HG03565 (cell line): ENCODE measurements at regions not wholly inside any gene's neighbourhood (a gene's known extent, or its start where the extent isn't known, plus 50 kb on each side); places are given as distances from the start of the nearest gene placed in this dataset.
"Not testable (repeated sequence)": the region's sequence is repeated elsewhere in the genome, so short reads cannot be mapped to it uniquely, and the experiment has no call there.

Experiments
- ATAC-seq: cut with Tn5 transposase; IDR thresholded peaks from one replicate; pipeline ENCODE4 v1.9.1; 2021; ENCODE audit warnings: mild to moderate bottlenecking, moderate library complexity; ENCODE audit not compliant: unreplicated experiment

GRCh38 chr5:30401479-30402058 is 791.9 kb upstream of the CDH6 start:
- ATAC-seq, result no peak

- ATAC-seq, result no peak
Measured at GRCh38 chr5:30398423-30398822, 795.1 kb upstream of the CDH6 start.

DNA sequence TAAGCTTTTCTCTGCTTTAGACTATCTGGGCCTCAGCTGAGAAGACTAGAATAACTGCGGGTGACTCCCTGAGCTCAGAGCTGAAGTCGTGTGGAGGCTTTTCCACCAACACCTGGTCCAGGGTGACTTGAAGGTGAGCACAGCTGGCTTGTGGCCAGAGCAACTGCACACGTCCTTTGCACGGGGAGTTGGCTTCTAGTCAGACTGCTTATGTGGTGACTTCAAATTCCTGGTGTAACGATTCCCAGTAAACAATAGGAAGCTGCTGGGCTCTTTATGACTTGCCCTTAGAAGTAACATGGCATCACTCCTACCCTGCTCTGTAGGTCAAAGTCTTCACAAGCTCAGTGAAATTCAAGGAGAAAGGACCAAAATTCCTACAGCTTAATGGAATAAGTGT is 800.6 kb upstream of the CDH6 start:
- ATAC-seq, result no peak

DNA sequence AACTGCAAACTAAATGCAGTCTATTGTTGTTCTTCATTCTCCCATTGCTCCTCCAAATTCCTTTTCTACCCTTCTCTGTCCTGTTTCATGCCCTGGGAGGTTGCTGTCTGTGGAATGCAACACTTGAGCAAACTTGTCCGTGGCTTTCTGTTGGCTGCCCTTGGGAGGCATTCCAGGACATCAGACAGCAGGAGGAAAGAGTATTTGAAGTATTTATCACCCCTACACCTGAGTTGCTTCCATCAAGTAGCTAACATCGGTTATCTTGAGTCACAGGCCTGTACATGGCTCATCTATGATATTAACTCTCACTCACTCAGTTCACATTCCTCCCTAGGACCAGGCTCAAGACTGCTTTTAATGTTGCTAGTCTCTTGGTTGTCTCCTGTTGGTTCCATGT is 803.4 kb upstream of the CDH6 start:
- no peak for ATAC-seq

DNA sequence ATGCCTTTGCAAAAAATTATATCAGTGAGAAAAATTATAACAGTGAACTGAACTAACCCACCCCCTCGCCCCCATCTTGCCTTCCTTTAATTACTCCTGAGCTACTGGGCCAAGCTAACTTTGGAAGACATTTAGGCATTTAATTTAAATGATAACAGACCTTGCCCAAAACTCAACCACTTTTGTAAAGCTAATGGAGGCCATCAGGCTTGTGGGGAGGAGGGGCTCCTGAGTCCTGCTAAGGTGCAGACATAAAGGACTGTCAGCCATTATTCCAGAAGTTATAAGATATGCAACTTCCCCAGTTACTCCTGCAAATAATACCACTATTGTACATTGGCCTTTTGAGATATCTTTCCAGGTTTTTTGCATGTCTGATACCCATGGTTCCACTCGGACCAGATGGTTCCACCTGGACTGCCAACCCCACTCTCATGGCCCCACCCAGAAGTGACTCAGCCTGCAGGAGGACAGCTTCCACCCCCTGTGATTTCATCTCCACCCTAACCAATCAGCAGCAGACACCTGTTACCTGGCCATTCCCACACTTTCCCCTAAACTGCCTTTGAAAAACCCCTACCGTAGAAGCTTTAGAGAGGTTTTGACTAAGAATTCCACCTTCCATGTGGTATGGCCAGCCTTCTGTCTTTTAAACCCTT is 805.4 kb upstream of the CDH6 start:
- no peak for ATAC-seq

- no peak for ATAC-seq
Measured at GRCh38 chr5:30385754-30386153, 807.7 kb upstream of the CDH6 start.

GRCh38 chr5:30384171-30384570 is 809.3 kb upstream of the CDH6 start:
- ATAC-seq, result no peak

DNA sequence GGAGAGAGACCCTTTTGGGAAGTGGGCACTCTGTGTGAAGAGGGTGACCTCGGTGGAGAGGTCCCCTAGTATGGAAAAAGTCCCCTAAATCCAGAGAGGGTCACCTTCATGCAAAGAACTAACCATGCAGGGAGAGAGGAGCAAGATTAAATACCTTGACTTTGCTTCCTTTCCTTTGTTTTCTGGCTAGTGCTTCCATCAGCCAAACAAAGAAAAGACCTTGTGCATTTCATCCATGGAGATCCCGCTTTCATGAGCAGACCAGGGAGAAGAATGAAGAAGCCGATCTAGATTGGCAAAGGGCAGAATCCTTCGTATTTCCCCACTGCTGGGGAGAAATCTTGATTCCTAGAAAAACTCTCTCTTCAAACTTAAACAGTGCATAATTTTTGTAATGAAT is 813.3 kb upstream of the CDH6 start:
- ATAC-seq, result no peak

DNA sequence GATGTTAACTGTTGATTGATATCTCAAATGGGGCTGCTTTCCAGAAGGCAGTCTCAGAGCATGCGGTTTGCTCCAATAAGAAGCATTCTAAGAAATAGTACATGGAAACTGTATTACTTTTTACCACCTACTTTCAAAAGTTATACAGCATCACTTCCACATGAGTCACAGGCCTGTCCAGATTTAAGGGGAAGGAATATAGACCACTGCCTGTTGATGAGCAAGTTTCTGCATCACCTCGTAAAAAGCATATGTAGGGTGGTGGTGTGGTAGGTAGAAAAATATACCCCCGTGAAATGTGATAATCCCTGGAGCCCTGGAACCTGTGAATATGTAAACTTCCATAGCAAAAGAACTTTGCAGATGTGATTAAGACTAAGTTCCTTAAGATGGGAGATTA is 816.6 kb upstream of the CDH6 start:
- no peak for ATAC-seq

- ATAC-seq, result no peak
Measured at GRCh38 chr5:30368064-30368463, 825.4 kb upstream of the CDH6 start.

GRCh38 chr5:30365031-30365430 is 828.5 kb upstream of the CDH6 start:
- not testable (repeated sequence) for ATAC-seq

DNA sequence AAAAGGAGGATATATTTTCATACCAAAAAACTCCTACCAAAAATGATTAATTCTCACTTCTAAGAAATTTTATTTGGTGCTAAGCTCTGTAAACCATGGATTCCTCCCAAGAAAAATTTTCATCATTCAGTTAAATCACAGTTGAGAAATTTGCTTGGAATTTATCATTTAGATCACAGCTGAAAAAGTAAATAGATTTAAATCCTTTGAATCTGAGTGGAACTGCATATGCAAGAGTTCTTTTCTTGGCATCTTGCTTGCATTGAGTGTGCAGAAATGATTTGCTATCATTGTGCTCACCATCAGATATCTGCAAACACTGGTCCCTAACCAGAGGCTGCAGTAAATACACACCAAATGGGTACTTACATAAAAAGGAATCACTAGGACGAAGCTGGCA is 836.1 kb upstream of the CDH6 start:
- no peak for ATAC-seq

DNA sequence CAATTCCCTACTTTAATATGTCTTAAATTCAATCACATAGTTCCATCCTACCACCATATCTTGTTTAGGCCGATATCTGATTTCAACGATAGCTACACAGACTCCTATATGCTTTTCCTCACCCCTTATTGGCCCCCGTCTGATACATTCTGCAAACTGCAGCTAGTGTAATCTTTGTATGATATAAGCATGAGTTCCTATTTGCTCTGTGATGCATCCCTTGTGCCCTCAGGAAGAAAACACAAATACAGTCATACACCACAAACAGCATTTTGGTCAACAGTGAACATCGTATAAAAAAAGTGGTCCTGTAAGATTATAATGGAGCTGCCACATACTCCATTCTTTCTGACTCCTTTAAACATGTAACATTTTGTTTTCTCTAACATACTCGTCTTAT is 837.8 kb upstream of the CDH6 start:
- no peak for ATAC-seq

DNA sequence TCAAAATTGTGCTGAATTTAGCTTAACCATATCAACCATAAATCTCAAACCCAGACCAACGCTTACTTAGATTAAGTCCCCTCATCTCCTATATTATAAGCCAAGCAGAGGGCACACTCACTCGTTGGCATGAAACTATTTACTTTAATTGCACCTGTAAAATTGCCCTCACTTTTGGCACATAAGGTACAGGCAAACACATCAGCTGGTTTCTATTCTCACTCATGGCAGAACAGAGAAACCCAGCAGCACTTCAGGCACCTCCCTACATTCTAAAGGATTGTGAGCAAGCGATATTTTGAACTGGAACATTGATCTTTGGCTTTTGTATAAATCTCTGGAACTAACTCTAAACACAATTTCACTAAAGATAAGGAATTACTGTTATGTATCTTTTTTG is 845.6 kb upstream of the CDH6 start:
- no peak for ATAC-seq

DNA sequence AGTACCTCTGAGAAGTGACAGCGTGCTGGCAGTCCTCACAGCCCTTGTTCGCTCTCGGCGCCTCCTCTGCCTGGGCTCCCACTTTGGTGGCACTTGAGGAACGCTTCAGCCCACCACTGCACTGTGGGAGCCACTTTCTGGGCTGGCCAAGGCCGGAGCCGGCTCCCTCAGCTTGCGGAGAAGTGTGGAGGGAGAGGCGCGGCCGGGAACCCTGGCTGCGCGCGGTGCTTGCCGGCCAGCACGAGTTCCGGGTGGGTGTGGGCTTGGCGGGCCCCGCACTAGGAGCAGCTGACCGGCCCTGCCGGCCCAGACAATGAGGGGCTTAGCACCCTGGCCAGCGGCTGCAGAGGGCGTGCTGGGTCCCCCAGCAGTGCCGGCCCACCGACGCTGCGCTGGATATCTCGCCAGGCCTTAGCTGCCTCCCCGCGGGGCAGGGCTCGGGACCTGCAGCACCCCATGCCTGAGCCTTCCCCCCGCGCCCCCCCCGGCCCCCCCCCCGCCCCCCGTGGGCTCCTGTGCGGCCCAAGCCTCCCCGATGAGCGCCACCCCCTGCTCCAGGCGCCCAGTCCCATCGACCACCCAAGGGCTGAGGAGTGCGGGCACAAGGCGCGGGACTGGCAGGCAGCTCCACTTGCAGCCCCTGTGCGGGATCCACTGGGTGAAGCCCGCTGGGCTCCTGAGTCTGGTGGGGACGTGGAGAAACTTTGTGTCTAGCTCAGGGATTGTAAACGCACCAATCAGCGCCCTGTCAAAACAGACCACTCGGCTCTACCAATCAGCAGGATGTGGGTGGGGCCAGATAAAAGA is 847.7 kb upstream of the CDH6 start:
- not testable (repeated sequence) for ATAC-seq

- no peak for ATAC-seq
Measured at GRCh38 chr5:30343707-30344106, 849.8 kb upstream of the CDH6 start.

DNA sequence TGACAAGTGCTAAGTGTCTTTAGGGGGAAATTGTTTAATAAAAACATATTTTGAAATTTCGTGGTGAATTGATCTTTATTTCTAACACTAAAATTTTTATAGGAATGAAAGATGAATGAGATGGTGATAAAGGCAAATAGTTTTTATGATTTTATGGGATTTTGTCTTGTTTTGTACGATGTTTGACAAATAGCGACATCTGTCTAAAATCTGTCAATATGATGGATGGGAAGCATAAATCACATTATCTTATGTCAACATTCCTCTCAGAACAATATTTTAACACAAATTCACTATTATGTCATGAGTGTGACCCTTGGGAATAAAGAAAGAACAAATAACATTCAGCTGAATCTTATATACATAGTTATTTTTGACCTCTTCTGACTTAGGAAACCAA is 852.0 kb upstream of the CDH6 start:
- no peak for ATAC-seq

DNA sequence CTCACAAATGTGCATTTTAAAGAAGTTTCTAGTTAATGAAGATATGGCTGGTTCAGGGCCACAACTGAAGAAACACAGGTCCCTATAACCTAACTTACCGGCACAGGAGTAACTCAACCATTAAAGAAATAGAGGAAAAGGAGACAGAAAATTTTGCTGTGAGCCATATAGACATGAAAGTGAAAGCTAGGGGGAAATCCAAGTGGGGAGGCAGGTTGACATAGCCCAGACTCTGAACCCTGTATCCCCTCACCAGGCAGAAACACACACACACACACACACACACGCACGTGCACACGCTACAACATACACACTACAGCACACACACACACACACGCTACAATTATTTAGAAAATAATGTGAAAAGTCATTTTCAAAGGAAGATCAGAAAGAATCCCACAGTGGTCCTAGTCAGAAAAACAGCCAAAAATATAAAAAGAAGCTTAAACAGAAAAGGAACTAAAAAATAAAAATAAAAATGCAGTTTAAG is 856.4 kb upstream of the CDH6 start:
- no peak for ATAC-seq

- ATAC-seq, result no peak
Measured at GRCh38 chr5:30331534-30331933, 862.0 kb upstream of the CDH6 start.

GRCh38 chr5:30325795-30326194 is 867.7 kb upstream of the CDH6 start:
- ATAC-seq, result no peak

DNA sequence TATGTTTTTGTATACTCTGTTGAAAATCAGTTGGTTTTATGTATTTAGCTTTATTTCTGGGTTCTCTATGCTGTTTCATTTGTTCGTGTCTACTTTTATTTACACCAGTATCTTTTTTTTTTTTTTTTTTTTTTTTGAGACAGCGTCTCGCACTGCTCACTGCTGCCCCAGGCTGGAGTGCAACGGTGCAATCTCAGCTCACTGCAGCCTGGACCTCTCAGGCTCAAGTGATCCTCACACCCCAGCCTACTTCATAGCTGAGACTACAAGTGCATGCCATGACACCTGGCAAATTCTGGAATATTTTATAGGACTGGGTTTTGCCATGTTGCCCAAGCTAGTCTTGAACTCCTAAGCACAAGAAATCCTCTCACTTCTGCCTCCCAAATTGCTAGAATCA is 869.4 kb upstream of the CDH6 start:
- no peak for ATAC-seq

DNA sequence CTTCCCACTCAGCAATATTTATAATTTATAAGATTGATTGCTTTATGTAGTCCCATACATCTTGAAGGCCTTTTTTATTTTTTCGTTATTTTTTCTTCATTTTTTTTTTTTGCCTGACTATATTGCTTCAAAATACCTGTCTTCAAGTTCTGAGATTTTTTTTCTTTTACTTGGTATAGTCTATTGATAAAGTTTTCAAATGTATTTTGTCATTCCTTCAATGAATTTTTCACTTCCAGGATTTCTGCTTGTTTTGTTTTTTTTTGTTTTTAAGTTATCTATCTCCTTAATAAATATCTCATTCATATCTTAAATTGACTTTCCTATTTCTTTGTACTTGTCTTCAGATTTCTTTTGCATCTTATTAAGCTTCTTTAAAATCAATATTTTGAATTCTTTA is 905.6 kb upstream of the CDH6 start:
- ATAC-seq, result no peak
